ENCODE measurements at regions not wholly inside any gene's neighbourhood (a gene's known extent, or its start where the extent isn't known, plus 50 kb on each side); places are given as distances from the start of the nearest gene placed in this dataset.

DNA sequence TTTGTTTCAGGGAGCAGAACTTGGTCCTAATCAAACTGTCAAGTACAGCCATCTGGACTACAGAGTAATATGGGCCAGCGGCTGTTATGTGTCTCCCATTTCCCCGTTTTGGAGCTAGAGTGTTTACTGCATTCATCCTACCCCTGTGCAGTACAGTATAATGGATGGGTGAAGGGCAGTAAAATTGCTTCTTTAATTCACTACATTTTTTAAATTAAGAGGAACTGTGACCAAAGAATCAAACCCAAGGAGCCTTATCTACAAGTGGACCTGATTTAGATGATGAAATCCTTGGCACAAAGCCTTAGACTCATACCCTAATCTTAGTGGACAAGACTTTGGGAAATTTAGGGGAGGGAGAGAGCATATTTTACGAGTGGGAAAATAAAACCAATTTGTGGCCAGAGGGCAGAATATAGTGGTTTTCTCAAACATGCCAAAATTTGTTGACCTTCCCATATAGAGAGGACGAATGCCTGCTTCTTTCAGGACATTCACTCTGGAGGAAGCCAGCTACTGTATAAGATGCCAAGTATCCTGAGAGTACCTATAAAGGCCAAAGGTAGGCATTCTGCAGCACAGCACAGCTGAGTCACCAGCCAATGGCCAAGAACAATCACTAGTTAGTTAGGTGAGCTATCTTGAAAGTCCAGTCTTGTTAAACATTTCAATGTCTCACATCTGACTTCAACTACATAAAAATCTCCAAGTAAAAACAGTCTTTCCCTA is 253.8 kb upstream of the KCNIP4 start:
- DNase-seq, result no peak
- no peak overlapping the region for H3K4me3 Mint-ChIP-seq
- no peaks in the 10 kb centered on the region for H3K9me3 Mint-ChIP-seq
- H3K27ac Mint-ChIP-seq, result no peak overlapping the region
- no peaks in the 10 kb centered on the region for H3K27me3 Mint-ChIP-seq
- POLR2A ChIA-PET, result no interaction called here
- no peaks in the 10 kb centered on the region for H3K36me3 Mint-ChIP-seq
- no peaks in the 10 kb centered on the region for H3K4me1 Mint-ChIP-seq
- ATAC-seq (ENCODE audit: low read depth), result no peak

GRCh38 chr4:22201256-22201655 is 252.7 kb upstream of the KCNIP4 start:
- Mint-ChIP-seq H3K4me3 (no peak overlapping the region), H3K27ac (no peak overlapping the region), H3K4me1 (no peaks in the 10 kb centered on the region), H3K27me3 (no peaks in the 10 kb centered on the region), H3K36me3 (no peaks in the 10 kb centered on the region), H3K9me3 (no peaks in the 10 kb centered on the region)
- ATAC-seq (ENCODE audit: low read depth) (no peak), DNase-seq (no peak)
- POLR2A ChIA-PET, result no interaction called here

GRCh38 chr4:22196551-22196950 is 248.0 kb upstream of the KCNIP4 start:
- ATAC-seq (ENCODE audit: low read depth), result no peak
- no peaks in the 10 kb centered on the region for H3K9me3 Mint-ChIP-seq
- H3K27ac Mint-ChIP-seq, result no peak overlapping the region
- no peaks in the 10 kb centered on the region for H3K36me3 Mint-ChIP-seq
- H3K27me3 Mint-ChIP-seq, result peaks cover 2% of the 10 kb centered on the region
- H3K4me1 Mint-ChIP-seq, result no peaks in the 10 kb centered on the region
- POLR2A ChIA-PET, result no interaction called here
- no peak overlapping the region for H3K4me3 Mint-ChIP-seq
- DNase-seq, result no peak

DNA sequence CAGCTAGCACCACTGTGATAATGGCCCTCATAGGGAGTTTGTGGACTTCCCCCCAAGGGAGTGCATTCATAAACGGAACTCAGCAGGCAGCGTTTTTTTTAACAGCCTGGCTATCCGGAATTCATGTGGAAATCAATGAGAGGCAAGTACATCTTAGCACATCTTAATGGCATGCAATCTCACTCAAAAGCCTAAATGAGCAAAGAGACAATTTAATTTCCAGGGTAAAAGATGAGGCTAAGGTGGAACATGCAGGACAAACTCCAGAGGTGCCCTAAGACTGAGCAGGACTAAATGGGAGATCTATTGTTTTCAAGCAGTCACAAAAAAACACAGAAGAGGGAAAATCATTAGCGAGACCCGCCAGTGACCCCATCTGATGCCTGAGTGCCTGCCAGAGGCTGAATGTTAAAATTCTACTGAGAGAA is 243.5 kb upstream of the KCNIP4 start:
- Mint-ChIP-seq H3K9me3 (no peaks in the 10 kb centered on the region), H3K27ac (no peak overlapping the region), H3K27me3 (peaks cover 2% of the 10 kb centered on the region), H3K4me1 (no peaks in the 10 kb centered on the region), H3K4me3 (no peak overlapping the region), H3K36me3 (no peaks in the 10 kb centered on the region)
- DNase-seq, result no peak
- POLR2A ChIA-PET, result no interaction called here
- no peak for ATAC-seq (ENCODE audit: low read depth)

DNA sequence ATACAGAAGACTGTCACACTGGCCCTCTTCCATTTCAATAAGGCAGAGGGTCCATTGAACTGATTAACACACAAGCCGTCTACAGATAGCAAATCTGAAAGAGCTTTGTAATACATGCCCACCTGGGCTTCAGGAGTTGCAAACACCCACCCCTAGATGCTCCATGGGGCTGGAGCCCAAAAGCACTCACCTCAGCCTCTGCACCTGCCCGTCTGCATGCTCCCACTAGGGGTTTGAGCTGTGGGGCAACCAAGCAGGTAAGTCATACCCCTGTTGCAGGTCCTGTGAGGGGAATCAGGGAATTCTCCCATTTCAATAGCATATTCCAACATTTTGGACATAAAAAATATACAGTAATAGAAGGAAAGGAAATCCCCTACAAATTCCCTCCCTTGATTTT is 243.0 kb upstream of the KCNIP4 start:
- DNase-seq (no peak), ATAC-seq (ENCODE audit: low read depth) (no peak)
- Mint-ChIP-seq H3K36me3 (no peaks in the 10 kb centered on the region), H3K27ac (no peak overlapping the region), H3K4me1 (no peaks in the 10 kb centered on the region), H3K27me3 (peaks cover 2% of the 10 kb centered on the region), H3K4me3 (no peak overlapping the region), H3K9me3 (no peaks in the 10 kb centered on the region)
- POLR2A ChIA-PET, result no interaction called here

- Mint-ChIP-seq H3K9me3 (no peaks in the 10 kb centered on the region), H3K27me3 (peaks cover 2% of the 10 kb centered on the region), H3K36me3 (no peaks in the 10 kb centered on the region), H3K4me3 (no peak overlapping the region), H3K4me1 (no peaks in the 10 kb centered on the region), H3K27ac (no peak overlapping the region)
- ATAC-seq (ENCODE audit: low read depth), result no peak
- no peak for DNase-seq
- POLR2A ChIA-PET, result no interaction called here
These were observed 242.3 kb upstream of the KCNIP4 start for GRCh38 chr4:22190855-22191254.

GRCh38 chr4:22187203-22187820 is 238.7 kb upstream of the KCNIP4 start:
- POLR2A ChIA-PET, result no interaction called here
- no peak for DNase-seq
- peaks cover 1% of the 10 kb centered on the region for H3K27me3 Mint-ChIP-seq
- H3K4me3 Mint-ChIP-seq, result no peak overlapping the region
- H3K36me3 Mint-ChIP-seq, result no peaks in the 10 kb centered on the region
- H3K4me1 Mint-ChIP-seq, result no peaks in the 10 kb centered on the region
- H3K27ac Mint-ChIP-seq, result no peak overlapping the region
- no peaks in the 10 kb centered on the region for H3K9me3 Mint-ChIP-seq
- ATAC-seq (ENCODE audit: low read depth), result no peak

DNA sequence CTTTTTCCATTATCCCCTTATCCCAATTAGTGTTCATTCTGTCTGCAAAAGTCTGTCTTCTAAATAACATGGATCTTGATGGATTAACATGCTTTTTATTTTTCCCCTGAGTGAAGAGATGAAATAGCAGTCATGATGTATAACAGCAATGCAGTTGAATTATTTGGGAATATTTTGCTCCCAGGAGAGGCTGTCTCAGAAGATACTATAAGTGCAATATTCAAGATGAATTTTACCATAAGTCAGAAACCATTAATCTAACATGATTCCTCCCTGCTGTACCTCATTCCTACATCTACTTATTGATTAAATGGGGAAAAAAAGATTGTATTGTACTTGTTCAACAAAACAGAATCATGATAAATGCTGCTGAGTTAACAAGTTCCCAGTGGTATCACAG is 233.2 kb upstream of the KCNIP4 start:
- Mint-ChIP-seq H3K9me3 (peaks cover 5% of the 10 kb centered on the region), H3K4me1 (no peaks in the 10 kb centered on the region), H3K27me3 (no peaks in the 10 kb centered on the region), H3K27ac (no peak overlapping the region), H3K36me3 (no peaks in the 10 kb centered on the region), H3K4me3 (no peak overlapping the region)
- DNase-seq (no peak), ATAC-seq (ENCODE audit: low read depth) (no peak)
- POLR2A ChIA-PET, result no interaction called here

DNA sequence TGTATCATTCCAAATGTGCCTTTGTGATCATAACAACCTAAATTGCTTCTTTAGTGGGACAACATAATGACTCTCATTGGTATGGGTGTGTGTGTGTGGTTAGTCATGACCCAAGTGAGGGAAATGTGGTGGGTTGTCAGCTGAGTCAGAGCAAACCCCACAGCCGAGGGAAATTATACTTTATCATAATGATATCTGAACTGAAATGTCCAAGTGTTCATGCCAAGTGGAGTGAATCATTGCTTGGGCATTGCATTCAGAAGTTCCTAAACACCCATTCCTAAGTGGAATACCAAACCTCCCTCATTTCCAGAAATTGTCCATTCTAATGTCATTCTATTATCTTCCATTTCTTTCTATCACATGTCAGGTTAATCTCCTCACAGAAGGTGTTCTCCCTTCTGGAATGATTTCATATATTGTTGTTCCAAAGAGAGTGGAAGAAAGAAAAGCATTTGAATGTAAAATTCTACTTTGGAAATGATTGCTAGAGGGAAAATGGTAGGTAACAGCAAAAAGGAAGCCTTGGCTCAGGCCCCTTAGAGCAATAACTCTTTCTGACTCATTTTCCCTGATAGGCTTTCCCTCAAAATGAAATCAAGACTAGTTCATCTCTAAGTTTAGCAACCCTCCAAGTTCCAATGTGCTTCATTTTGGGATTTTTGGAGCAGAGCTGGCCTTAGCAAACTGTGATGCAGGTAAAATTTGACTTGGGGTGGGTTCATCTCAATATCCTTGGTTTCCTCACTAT is 230.7 kb upstream of the KCNIP4 start:
- H3K4me1 Mint-ChIP-seq, result no peaks in the 10 kb centered on the region
- H3K36me3 Mint-ChIP-seq, result no peaks in the 10 kb centered on the region
- DNase-seq (no peak), ATAC-seq (ENCODE audit: low read depth) (no peak)
- H3K9me3 Mint-ChIP-seq, result peaks cover 5% of the 10 kb centered on the region
- H3K27me3 Mint-ChIP-seq, result no peaks in the 10 kb centered on the region
- POLR2A ChIA-PET, result no interaction called here
- no peak overlapping the region for H3K27ac Mint-ChIP-seq
- no peak overlapping the region for H3K4me3 Mint-ChIP-seq

- Mint-ChIP-seq H3K4me3 (no peak overlapping the region), H3K27ac (no peak overlapping the region), H3K9me3 (peaks cover 6% of the 10 kb centered on the region), H3K36me3 (no peaks in the 10 kb centered on the region), H3K27me3 (no peaks in the 10 kb centered on the region), H3K4me1 (no peaks in the 10 kb centered on the region)
- no peak for DNase-seq
- no peak for ATAC-seq (ENCODE audit: low read depth)
- POLR2A ChIA-PET, result no interaction called here
These were observed 226.1 kb upstream of the KCNIP4 start for GRCh38 chr4:22174640-22175039.

- DNase-seq, result no peak
- POLR2A ChIA-PET, result no interaction called here
- Mint-ChIP-seq H3K27me3 (no peaks in the 10 kb centered on the region), H3K4me3 (no peak overlapping the region), H3K36me3 (no peaks in the 10 kb centered on the region), H3K9me3 (peaks cover 3% of the 10 kb centered on the region), H3K4me1 (no peaks in the 10 kb centered on the region), H3K27ac (no peak overlapping the region)
- ATAC-seq (ENCODE audit: low read depth), result no peak
These were observed 221.8 kb upstream of the KCNIP4 start for GRCh38 chr4:22170353-22170752.

GRCh38 chr4:22167201-22167600 is 218.6 kb upstream of the KCNIP4 start:
- ATAC-seq (ENCODE audit: low read depth) (no peak), DNase-seq (no peak)
- no peaks in the 10 kb centered on the region for H3K4me1 Mint-ChIP-seq
- no peak overlapping the region for H3K4me3 Mint-ChIP-seq
- H3K9me3 Mint-ChIP-seq, result peaks cover 2% of the 10 kb centered on the region
- no peaks in the 10 kb centered on the region for H3K36me3 Mint-ChIP-seq
- no peaks in the 10 kb centered on the region for H3K27me3 Mint-ChIP-seq
- POLR2A ChIA-PET, result no interaction called here
- H3K27ac Mint-ChIP-seq, result no peak overlapping the region

- Mint-ChIP-seq H3K36me3 (no peaks in the 10 kb centered on the region), H3K27ac (no peak overlapping the region), H3K27me3 (no peaks in the 10 kb centered on the region), H3K4me1 (no peaks in the 10 kb centered on the region), H3K9me3 (peaks cover 13% of the 10 kb centered on the region), H3K4me3 (no peak overlapping the region)
- ATAC-seq (ENCODE audit: low read depth) (no peak), DNase-seq (no peak)
- POLR2A ChIA-PET, result no interaction called here
These were observed 213.9 kb upstream of the KCNIP4 start for GRCh38 chr4:22162454-22162853.

- Mint-ChIP-seq H3K27me3 (no peaks in the 10 kb centered on the region), H3K27ac (no peak overlapping the region), H3K36me3 (no peaks in the 10 kb centered on the region), H3K4me3 (no peak overlapping the region), H3K4me1 (no peaks in the 10 kb centered on the region), H3K9me3 (no peaks in the 10 kb centered on the region)
- no peak for ATAC-seq (ENCODE audit: low read depth)
- no peak for DNase-seq
- POLR2A ChIA-PET, result no interaction called here
These were observed 182.2 kb upstream of the KCNIP4 start for GRCh38 chr4:22130741-22131140.

All from activated naive CD8-positive, alpha-beta T cell treated with anti-CD3 and anti-CD28 coated beads, Interleukin-2, amount 10 ng/mL, durations not matched to agents 7 days and 5 days (primary cell).